GM19468 (cell line): ENCODE measurements at regions not wholly inside any gene's neighbourhood (a gene's known extent, or its start where the extent isn't known, plus 50 kb on each side); places are given as distances from the start of the nearest gene placed in this dataset.

Experiments used
- ATAC-seq: cut with Tn5 transposase; IDR thresholded peaks from one replicate; pipeline ENCODE4 v1.9.1; 2021; ENCODE audit warnings: mild to moderate bottlenecking, moderate library complexity, moderate number of reproducible peaks; ENCODE audit not compliant: unreplicated experiment; ENCODE audit errors: extremely low read depth

GRCh38 chr11:92769112-92769511 lies 200.3 kb upstream of the MTNR1B start:
- ATAC-seq = no peak

- ATAC-seq = no peak
Measured at GRCh38 chr11:92770419-92770818, 199.0 kb upstream of the MTNR1B start.

GRCh38 chr11:92770981-92771380 lies 198.5 kb upstream of the MTNR1B start:
- no peak for ATAC-seq

- no peak for ATAC-seq
Measured at GRCh38 chr11:92771701-92772100, 197.8 kb upstream of the MTNR1B start.

- no peak for ATAC-seq
Measured at GRCh38 chr11:92775003-92775676, 194.3 kb upstream of the MTNR1B start.

- no peak for ATAC-seq
Measured at GRCh38 chr11:92776676-92777075, 192.8 kb upstream of the MTNR1B start.

GRCh38 chr11:92779746-92780145 lies 189.7 kb upstream of the MTNR1B start:
- no peak for ATAC-seq

GRCh38 chr11:92781151-92781550 lies 188.3 kb upstream of the MTNR1B start:
- no peak for ATAC-seq

GRCh38 chr11:92782806-92783205 lies 186.6 kb upstream of the MTNR1B start:
- ATAC-seq = no peak

GRCh38 chr11:92784331-92784730 lies 185.1 kb upstream of the MTNR1B start:
- ATAC-seq = no peak

GRCh38 chr11:92787638-92788037 lies 181.8 kb upstream of the MTNR1B start:
- no peak for ATAC-seq

- no peak for ATAC-seq
Measured at GRCh38 chr11:92789761-92790160, 179.7 kb upstream of the MTNR1B start.

- ATAC-seq = no peak
Measured at GRCh38 chr11:92790366-92790765, 179.1 kb upstream of the MTNR1B start.

GRCh38 chr11:92790926-92791616 lies 178.4 kb upstream of the MTNR1B start:
- ATAC-seq = no peak

GRCh38 chr11:92791886-92792285 lies 177.6 kb upstream of the MTNR1B start:
- no peak for ATAC-seq

- ATAC-seq = no peak
Measured at GRCh38 chr11:92793189-92793588, 176.3 kb upstream of the MTNR1B start.

- no peak for ATAC-seq
Measured at GRCh38 chr11:92794783-92795182, 174.7 kb upstream of the MTNR1B start.

GRCh38 chr11:92796744-92797143 lies 172.7 kb upstream of the MTNR1B start:
- ATAC-seq = no peak

- no peak for ATAC-seq
Measured at GRCh38 chr11:92797874-92798273, 171.6 kb upstream of the MTNR1B start.

GRCh38 chr11:92801685-92802084 lies 167.8 kb upstream of the MTNR1B start:
- ATAC-seq = no peak

- no peak for ATAC-seq
Measured at GRCh38 chr11:92802644-92803043, 166.8 kb upstream of the MTNR1B start.

GRCh38 chr11:92803391-92803790 lies 166.1 kb upstream of the MTNR1B start:
- no peak for ATAC-seq
